GM18951 (cell line): ENCODE measurements at regions not wholly inside any gene's neighbourhood (a gene's known extent, or its start where the extent isn't known, plus 50 kb on each side); places are given as distances from the start of the nearest gene placed in this dataset.
"Not testable (repeated sequence)": the region's sequence is repeated elsewhere in the genome, so short reads cannot be mapped to it uniquely, and the experiment has no call there.

Experiments used
- POLR2A ChIP-seq: IDR thresholded peaks from 4 replicates; pipeline ENCODE4 v1.6.1; 2011; ENCODE audit warnings: mild to moderate bottlenecking; ENCODE audit not compliant: insufficient read length, insufficient read depth; ENCODE audit errors: extremely low read depth
- in situ Hi-C: fragments of 300-500 bp; cut with MboI; formaldehyde crosslinking; loops from one replicate; pipeline ENCODE4 v1.12.0; 2022; ENCODE audit warnings: low sequenced_read_pairs, mixed read lengths, inconsistent platforms; ENCODE audit not compliant: unreplicated experiment

GRCh38 chr1:163442231-163442879, 120.6 kb downstream of the NUF2 start:
- TF ChIP-seq POLR2A = no peak
- in situ Hi-C loops = no loop called here

- TF ChIP-seq POLR2A = no peak
- in situ Hi-C loops = no loop called here
Observed at GRCh38 chr1:163442895-163443294, 121.1 kb downstream of the NUF2 start.

GRCh38 chr1:163443863-163444262, 122.1 kb downstream of the NUF2 start:
- in situ Hi-C loops = no loop called here
- no peak for TF ChIP-seq POLR2A

GRCh38 chr1:163444665-163445064, 122.9 kb downstream of the NUF2 start:
- in situ Hi-C loops = no loop called here
- no peak for TF ChIP-seq POLR2A

- no peak for TF ChIP-seq POLR2A
Observed at GRCh38 chr1:163450986-163451385, 129.2 kb downstream of the NUF2 start.

GRCh38 chr1:163459539-163459938, 137.8 kb downstream of the NUF2 start:
- in situ Hi-C loops = no loop called here
- no peak for TF ChIP-seq POLR2A

More at GRCh38 chr1:163450986-163451385, 129.2 kb downstream of the NUF2 start:
- in situ Hi-C loops = no loop called here

- in situ Hi-C loops = no loop called here
- TF ChIP-seq POLR2A = no peak
Observed at GRCh38 chr1:163467289-163467688, 145.5 kb downstream of the NUF2 start.

- in situ Hi-C loops = no loop called here
- TF ChIP-seq POLR2A = no peak
Observed at GRCh38 chr1:163471779-163472650, 150.3 kb downstream of the NUF2 start.

- in situ Hi-C loops = no loop called here
- TF ChIP-seq POLR2A = no peak
Observed at GRCh38 chr1:163472651-163473248, 151.0 kb downstream of the NUF2 start.

- TF ChIP-seq POLR2A = no peak
- in situ Hi-C loops = no loop called here
Observed at GRCh38 chr1:163477276-163477830, 155.6 kb downstream of the NUF2 start.

GRCh38 chr1:163498391-163499330, 176.9 kb downstream of the NUF2 start:
- in situ Hi-C loops = not testable (repeated sequence)

GRCh38 chr1:163504331-163504978, 182.7 kb downstream of the NUF2 start:
- in situ Hi-C loops = no loop called here
- TF ChIP-seq POLR2A = no peak
